Kidney (tissue), 13 donors: ENCODE measurements at regions not wholly inside any gene's neighbourhood (a gene's known extent, or its start where the extent isn't known, plus 50 kb on each side); places are given as distances from the start of the nearest gene placed in this dataset.

Source experiments
- DNase-seq, 5 donors: peaks; one replicate each; pipeline ENCODE4 v3.0.0-alpha.2; 2013 to 2020
- FAIRE-seq: peaks from 2 replicates; lab custom pipeline; 2012; peaks lifted over from hg19 to GRCh38; lab: Jason Lieb, UNC
- H3K27ac ChIP-seq, 2 donors: one replicate each; pipeline ENCODE4 v1.7.0; 2013; ENCODE audit warnings: low read depth in 2 of 2, low read length in 2 of 2, inconsistent platforms in 1 of 2
- H3K27me3 ChIP-seq: one replicate; pipeline ENCODE4 v1.7.1; 2013; ENCODE audit warnings: low read length, inconsistent platforms; ENCODE audit not compliant: control insufficient read depth, insufficient read depth
- H3K36me3 ChIP-seq, 3 donors: one replicate each; pipeline versions ENCODE4 v1.7.0 to v1.7.1; 2013; ENCODE audit warnings: low read length in 3 of 3, control low read depth in 1 of 3, inconsistent platforms in 1 of 3; ENCODE audit not compliant: insufficient read depth in 3 of 3, control insufficient read depth in 2 of 3
- H3K4me1 ChIP-seq, 3 donors: one replicate each; pipeline versions ENCODE4 v1.7.0 to v1.7.1; 2013; ENCODE audit warnings: low read length in 3 of 3, inconsistent platforms in 1 of 3, low read depth in 1 of 3; ENCODE audit not compliant: control insufficient read depth in 2 of 3, insufficient read depth in 2 of 3
- H3K4me3 ChIP-seq, 3 donors: one replicate each; pipeline versions ENCODE4 v1.7.0 to v1.8.1; 2013; ENCODE audit warnings: low read length in 3 of 3, control low read depth in 1 of 3, inconsistent platforms in 1 of 3
- H3K9ac ChIP-seq, 3 donors: one replicate each; pipeline versions ENCODE4 v1.7.0 to v1.7.1; 2013; ENCODE audit warnings: low read length in 3 of 3, control low read depth in 1 of 3, inconsistent platforms in 1 of 3
- H3K9me3 ChIP-seq, 3 donors: one replicate each; pipeline versions ENCODE4 v1.7.0 to v1.7.1; 2013; ENCODE audit warnings: low read length in 3 of 3, control low read depth in 1 of 3, inconsistent platforms in 1 of 3; ENCODE audit not compliant: control insufficient read depth in 2 of 3, insufficient read depth in 1 of 3
- intact Hi-C: fragments of 100-400 bp; cut with DNase I; formaldehyde crosslinking; loops from one replicate; pipeline ENCODE4 v1.11.1; 2022
- TF ChIP-seq, protein P1 (sequence below): IDR thresholded peaks from 3 replicates; pipeline ENCODE4 v1.5.1; 2012; ENCODE audit warnings: mild to moderate bottlenecking, moderate library complexity, borderline replicate concordance; ENCODE audit not compliant: insufficient read depth; ENCODE audit errors: extremely low read depth
- donor health status: control.
- donor health status: control.
- donor health status: control.
- donor health status: control.
- donor health status: control.
- donor health status: DM: yes; HTN: yes; CAD: no.
- donor health status: Normal renal cell carcinoma (clear cell type).

DNA sequence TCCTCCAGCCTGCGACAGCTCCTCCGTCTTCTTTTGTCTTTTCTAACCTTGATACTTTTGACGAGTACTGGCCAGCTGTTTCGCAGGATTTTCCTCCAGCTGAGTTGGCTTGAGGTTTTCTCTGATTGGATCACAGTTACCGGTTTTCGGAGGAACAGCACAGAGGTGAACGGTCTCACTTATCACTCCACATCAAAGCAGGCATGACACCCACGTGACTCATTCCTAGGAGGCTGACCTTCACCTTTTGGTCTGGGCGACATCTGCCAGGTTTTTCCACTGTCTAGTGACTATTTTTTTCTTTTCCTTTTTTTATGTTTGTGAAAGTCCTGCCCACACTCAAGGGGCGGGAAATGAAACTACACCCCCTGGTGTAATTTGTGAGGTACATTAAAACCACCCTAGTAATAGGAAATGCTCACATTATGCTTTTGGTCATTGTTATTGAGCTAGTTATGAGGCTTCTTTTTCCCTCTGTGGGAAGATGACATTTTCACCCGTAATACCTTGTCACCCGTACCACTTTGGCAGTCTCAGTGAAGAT, 319.2 kb downstream of the GADD45G start:
- Histone ChIP-seq H3K27me3 (no peaks in the 10 kb centered on the region), H3K36me3 (no peaks in the 10 kb centered on the region), H3K9ac (no peak overlapping the region), H3K9me3 (peaks cover 0 to 3% (median 0%) of the 10 kb centered on the region in 3 donors), H3K4me1 (peaks cover 0 to 6% (median 3%) of the 10 kb centered on the region in 3 donors), H3K4me3 (no peak overlapping the region), H3K27ac (no peak overlapping the region)
- DNase-seq (peak in 4 of 5 donors; percentile 55 to 71 (median 68)), FAIRE-seq (no peak)
- intact Hi-C loops, result no loop called here
- TF ChIP-seq, protein P1, sequence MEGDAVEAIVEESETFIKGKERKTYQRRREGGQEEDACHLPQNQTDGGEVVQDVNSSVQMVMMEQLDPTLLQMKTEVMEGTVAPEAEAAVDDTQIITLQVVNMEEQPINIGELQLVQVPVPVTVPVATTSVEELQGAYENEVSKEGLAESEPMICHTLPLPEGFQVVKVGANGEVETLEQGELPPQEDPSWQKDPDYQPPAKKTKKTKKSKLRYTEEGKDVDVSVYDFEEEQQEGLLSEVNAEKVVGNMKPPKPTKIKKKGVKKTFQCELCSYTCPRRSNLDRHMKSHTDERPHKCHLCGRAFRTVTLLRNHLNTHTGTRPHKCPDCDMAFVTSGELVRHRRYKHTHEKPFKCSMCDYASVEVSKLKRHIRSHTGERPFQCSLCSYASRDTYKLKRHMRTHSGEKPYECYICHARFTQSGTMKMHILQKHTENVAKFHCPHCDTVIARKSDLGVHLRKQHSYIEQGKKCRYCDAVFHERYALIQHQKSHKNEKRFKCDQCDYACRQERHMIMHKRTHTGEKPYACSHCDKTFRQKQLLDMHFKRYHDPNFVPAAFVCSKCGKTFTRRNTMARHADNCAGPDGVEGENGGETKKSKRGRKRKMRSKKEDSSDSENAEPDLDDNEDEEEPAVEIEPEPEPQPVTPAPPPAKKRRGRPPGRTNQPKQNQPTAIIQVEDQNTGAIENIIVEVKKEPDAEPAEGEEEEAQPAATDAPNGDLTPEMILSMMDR, result no peak

DNA sequence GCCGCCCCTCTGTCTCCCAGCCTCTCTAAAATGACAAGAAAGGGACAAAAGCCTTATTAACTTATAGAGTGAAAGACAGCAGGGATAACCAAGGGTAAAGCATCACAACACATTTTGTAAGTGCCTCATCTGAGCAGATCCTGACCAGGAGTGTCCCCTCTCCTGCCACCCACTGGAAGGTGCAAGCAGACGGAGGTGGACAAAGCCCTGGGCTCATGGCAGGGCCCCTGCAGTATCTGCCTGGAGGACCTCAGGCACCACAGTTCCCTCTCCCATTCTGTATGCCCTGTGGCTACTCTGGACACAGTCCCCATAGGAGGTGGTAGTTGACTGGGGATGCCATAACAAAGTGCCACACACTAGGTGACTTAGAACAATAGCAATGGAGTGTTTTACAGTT, 319.8 kb downstream of the GADD45G start:
- TF ChIP-seq, protein P1, result no peak
- intact Hi-C loops, result no loop called here
- DNase-seq, result peak in 1 of 5 donors; percentile 16
- H3K4me1 ChIP-seq, result peaks cover 0 to 6% (median 3%) of the 10 kb centered on the region in 3 donors
- H3K27ac ChIP-seq, result no peak overlapping the region
- no peaks in the 10 kb centered on the region for H3K36me3 ChIP-seq
- H3K4me3 ChIP-seq, result no peak overlapping the region
- FAIRE-seq, result no peak
- H3K9me3 ChIP-seq, result peaks cover 0 to 3% (median 0%) of the 10 kb centered on the region in 3 donors
- no peak overlapping the region for H3K9ac ChIP-seq
- H3K27me3 ChIP-seq, result no peaks in the 10 kb centered on the region

DNA sequence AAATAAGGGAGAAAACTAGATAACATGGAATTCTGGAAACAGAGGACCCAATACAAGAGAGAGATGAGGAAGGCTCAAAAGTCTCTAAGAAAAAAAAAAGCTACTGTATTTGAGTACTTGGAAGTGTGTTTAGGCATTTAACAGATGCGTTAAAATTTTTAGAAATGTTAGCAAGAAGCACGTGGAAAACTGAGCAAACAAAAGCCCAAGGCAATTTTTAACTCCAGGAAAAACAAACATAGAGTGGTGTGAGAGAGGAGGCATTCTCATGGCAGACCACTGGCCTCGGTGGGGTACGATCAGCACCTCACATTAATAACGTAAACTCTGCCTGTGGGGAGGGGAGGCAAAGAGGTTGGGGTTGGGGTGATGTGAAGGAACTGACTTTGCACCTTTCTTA, 321.4 kb downstream of the GADD45G start:
- Histone ChIP-seq H3K27me3 (no peaks in the 10 kb centered on the region), H3K9me3 (peaks cover 0 to 3% (median 0%) of the 10 kb centered on the region in 3 donors), H3K27ac (no peak overlapping the region), H3K4me3 (no peak overlapping the region), H3K9ac (no peak overlapping the region), H3K36me3 (no peaks in the 10 kb centered on the region), H3K4me1 (peaks cover 0 to 12% (median 7%) of the 10 kb centered on the region in 3 donors)
- TF ChIP-seq, protein P1, result no peak
- DNase-seq, result no peak
- no peak for FAIRE-seq
- intact Hi-C loops, result no loop called here
